ENCODE measurements at regions not wholly inside any gene's neighbourhood (a gene's known extent, or its start where the extent isn't known, plus 50 kb on each side); places are given as distances from the start of the nearest gene placed in this dataset.

- H3K4me3 ChIP-seq (ENCODE audit: low read depth, low read length) = no peak overlapping the region
- TF ChIP-seq CTCF (IDR thresholded peaks at IDR 0.05; ENCODE audit: low read depth, low read length) = no peak
- peak; percentile 21 for DNase-seq (ENCODE audit: low read depth)
Measured at GRCh38 chr12:65614259-65614889, 209.9 kb upstream of the HMGA2 start.

- TF ChIP-seq CTCF (IDR thresholded peaks at IDR 0.05; ENCODE audit: low read depth, low read length) (no peak), MAX (IDR thresholded peaks at IDR 0.05; ENCODE audit: low read depth, low read length) (no peak), POLR2A (IDR thresholded peaks at IDR 0.05; ENCODE audit: extremely low read depth, insufficient read length) (no peak), MYC (IDR thresholded peaks at IDR 0.05; ENCODE audit: low read depth, low read length) (no peak)
- H3K4me3 ChIP-seq (ENCODE audit: low read depth, low read length) = no peak overlapping the region
- DNase-seq (ENCODE audit: low read depth) = no peak
Measured at GRCh38 chr12:65615118-65615517, 209.2 kb upstream of the HMGA2 start.

- H3K4me3 ChIP-seq (ENCODE audit: low read depth, low read length) = no peak overlapping the region
- no peak for DNase-seq (ENCODE audit: low read depth)
- TF ChIP-seq MYC (IDR thresholded peaks at IDR 0.05; ENCODE audit: low read depth, low read length) (no peak), POLR2A (IDR thresholded peaks at IDR 0.05; ENCODE audit: extremely low read depth, insufficient read length) (no peak), MAX (IDR thresholded peaks at IDR 0.05; ENCODE audit: low read depth, low read length) (no peak), CTCF (IDR thresholded peaks at IDR 0.05; ENCODE audit: low read depth, low read length) (no peak)
Measured at GRCh38 chr12:65616022-65616421, 208.3 kb upstream of the HMGA2 start.

- no peak for DNase-seq (ENCODE audit: low read depth)
- TF ChIP-seq MAX (IDR thresholded peaks at IDR 0.05; ENCODE audit: low read depth, low read length) (no peak), MYC (IDR thresholded peaks at IDR 0.05; ENCODE audit: low read depth, low read length) (no peak), CTCF (IDR thresholded peaks at IDR 0.05; ENCODE audit: low read depth, low read length) (no peak), POLR2A (IDR thresholded peaks at IDR 0.05; ENCODE audit: extremely low read depth, insufficient read length) (no peak)
- no peak overlapping the region for H3K4me3 ChIP-seq (ENCODE audit: low read depth, low read length)
Measured at GRCh38 chr12:65618588-65618987, 205.7 kb upstream of the HMGA2 start.

- DNase-seq (ENCODE audit: low read depth) = no peak
- no peak for TF ChIP-seq MAX (IDR thresholded peaks at IDR 0.05; ENCODE audit: low read depth, low read length)
- TF ChIP-seq CTCF (IDR thresholded peaks at IDR 0.05; ENCODE audit: low read depth, low read length) = no peak
- no peak for TF ChIP-seq MYC (IDR thresholded peaks at IDR 0.05; ENCODE audit: low read depth, low read length)
- no peak for TF ChIP-seq POLR2A (IDR thresholded peaks at IDR 0.05; ENCODE audit: extremely low read depth, insufficient read length)
- no peak overlapping the region for H3K4me3 ChIP-seq (ENCODE audit: low read depth, low read length)
Measured at GRCh38 chr12:65619018-65619417, 205.3 kb upstream of the HMGA2 start.

- no peak overlapping the region for H3K4me3 ChIP-seq (ENCODE audit: low read depth, low read length)
- TF ChIP-seq MAX (IDR thresholded peaks at IDR 0.05; ENCODE audit: low read depth, low read length) = no peak
- no peak for TF ChIP-seq MYC (IDR thresholded peaks at IDR 0.05; ENCODE audit: low read depth, low read length)
- TF ChIP-seq CTCF (IDR thresholded peaks at IDR 0.05; ENCODE audit: low read depth, low read length) = no peak
- no peak for TF ChIP-seq POLR2A (IDR thresholded peaks at IDR 0.05; ENCODE audit: extremely low read depth, insufficient read length)
- no peak for DNase-seq (ENCODE audit: low read depth)
Measured at GRCh38 chr12:65620046-65620445, 204.2 kb upstream of the HMGA2 start.
